GM11168 (cell line): ENCODE measurements at regions not wholly inside any gene's neighbourhood (a gene's known extent, or its start where the extent isn't known, plus 50 kb on each side); places are given as distances from the start of the nearest gene placed in this dataset.
"Not testable (repeated sequence)": the region's sequence is repeated elsewhere in the genome, so short reads cannot be mapped to it uniquely, and the experiment has no call there.

ENCODE experiments used
- in situ Hi-C: fragments of 300-500 bp; cut with MboI; formaldehyde crosslinking; loops from one replicate; pipeline ENCODE4 v1.12.0; 2022; ENCODE audit warnings: low sequenced_read_pairs; ENCODE audit not compliant: unreplicated experiment

DNA sequence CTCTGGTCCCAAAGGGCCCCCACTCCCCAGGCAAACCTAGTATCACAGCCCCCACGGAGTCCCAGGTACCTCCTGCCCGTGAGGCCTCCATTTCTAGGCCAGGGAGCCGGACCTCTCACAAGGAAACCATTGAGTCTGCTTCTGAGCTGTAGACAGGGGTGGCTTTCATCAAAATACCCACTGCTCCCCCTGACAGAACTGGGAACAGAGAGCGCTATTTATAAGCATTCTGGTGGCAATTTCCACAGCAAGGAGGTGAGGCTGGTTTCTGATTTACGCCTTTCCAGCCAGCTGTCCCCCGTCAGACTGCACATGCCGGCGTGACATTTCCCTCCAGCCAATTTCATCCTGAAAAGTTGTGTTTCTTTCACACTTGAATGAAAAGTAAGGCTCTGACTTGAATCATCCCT lies 407.5 kb upstream of the PRKCQ start:
- in situ Hi-C loops = no loop called here

DNA sequence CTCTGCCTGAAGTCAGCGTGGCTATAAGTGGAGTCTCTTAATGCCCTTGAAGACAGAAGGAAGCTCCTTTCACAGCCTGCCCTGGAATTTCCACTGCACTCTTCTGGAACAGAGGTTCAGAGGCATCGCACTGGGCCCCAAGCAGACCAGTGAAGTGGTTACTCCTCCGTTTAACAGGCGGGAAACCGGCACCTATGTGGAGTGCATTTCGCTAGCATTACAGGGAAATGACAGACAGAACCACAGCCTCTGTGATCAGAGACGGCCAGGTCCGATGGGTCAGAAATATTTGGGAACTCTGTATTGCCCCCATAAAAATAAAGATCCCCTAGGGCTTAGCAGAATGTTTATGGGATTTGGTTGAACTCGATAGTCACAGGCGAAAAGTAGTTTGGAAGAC lies 406.9 kb upstream of the PRKCQ start:
- in situ Hi-C loops = no loop called here

DNA sequence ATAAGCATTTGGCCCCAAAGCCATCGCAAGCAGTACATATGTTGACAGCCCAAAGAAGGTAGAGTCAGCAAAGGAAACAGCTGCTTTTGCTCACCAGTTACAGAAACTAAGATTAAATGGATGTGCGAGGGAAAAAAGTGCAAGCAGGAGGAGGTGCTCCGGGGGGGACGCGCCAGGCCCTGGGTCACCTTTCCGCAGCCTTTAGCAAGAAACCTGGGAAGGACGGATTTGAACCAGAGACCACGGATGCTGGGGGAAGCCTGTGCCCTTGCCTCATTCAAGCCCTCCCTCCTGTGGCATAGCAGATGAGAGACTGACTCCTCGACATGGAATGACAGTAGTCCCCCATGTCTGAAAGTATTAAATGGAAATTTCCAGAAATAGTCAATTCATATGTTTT lies 405.6 kb upstream of the PRKCQ start:
- in situ Hi-C loops = no loop called here

DNA sequence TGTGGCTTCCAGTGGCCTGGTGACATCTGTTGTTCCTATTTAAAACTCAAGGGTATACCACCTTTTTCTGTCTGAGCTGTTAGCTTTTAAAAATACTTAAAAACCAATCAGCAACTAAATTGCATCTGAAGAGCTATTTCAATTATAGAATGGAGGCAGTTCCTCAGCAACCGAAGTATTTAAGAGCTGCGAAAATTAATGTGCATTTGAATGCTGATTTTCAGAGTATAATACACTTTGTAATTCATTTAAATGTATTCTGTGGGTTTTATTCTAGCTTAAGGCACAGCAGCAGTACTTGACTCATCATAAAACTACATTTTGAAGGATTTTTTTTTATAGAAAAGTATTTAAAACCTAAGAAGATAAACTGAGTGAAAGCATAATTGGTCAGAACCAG lies 404.9 kb upstream of the PRKCQ start:
- in situ Hi-C loops = no loop called here

DNA sequence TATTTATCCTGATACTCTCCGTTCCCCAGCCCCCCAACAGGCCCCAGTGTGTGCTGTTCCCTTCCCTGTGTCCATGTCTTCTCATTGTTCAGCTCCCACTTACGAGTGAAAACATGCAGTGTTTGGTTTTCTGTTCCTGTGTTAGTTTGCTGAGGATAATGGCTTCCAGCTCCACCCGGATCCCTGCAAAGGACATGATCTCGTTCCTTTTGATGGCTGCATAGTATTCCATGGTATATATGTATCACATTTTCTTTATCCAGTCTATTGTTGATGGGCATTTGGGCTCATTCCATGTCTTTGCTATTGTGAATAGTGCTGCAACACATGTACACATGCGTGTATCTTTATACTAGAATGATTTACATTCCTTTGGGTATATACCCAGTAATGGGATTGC lies 403.9 kb upstream of the PRKCQ start:
- in situ Hi-C loops = not testable (repeated sequence)

DNA sequence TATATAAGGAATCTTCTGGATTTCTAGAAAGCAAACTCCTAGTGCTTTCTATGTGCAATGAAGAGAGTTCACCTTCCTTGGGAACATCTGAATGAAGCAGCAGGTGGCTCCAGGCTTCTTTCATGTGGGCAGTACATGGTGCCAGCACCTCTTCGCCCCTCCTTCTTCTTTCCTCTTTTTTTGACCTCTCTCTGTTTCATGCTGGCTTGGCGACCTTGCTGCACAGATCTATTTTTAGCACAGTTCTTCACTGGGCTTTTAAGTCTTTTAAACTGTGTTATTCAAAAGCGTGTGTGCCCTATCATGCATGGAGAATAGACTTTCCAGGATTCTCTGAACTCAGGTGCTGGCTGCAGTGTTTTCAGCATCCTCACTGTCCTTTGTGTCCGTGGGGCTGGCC lies 400.3 kb upstream of the PRKCQ start:
- in situ Hi-C loops = no loop called here

DNA sequence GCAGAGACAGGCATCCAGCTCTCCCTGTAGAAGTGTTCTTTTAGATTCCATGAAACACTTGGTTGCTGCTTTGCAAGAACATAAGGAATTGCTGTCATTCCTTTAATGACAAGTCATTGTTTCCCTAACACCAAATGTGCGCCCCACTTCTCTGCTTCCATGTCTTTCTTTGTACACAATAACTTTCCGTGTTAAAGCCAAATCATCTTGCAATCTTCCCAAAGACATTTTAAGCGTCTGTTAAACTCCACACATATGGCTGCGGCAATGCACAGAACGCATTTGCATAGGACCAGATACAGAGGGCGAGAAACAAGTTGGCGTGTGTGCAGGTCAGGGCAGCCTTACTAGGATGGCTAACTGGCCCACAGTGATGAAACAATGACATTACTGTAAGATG lies 399.3 kb upstream of the PRKCQ start:
- in situ Hi-C loops = no loop called here

DNA sequence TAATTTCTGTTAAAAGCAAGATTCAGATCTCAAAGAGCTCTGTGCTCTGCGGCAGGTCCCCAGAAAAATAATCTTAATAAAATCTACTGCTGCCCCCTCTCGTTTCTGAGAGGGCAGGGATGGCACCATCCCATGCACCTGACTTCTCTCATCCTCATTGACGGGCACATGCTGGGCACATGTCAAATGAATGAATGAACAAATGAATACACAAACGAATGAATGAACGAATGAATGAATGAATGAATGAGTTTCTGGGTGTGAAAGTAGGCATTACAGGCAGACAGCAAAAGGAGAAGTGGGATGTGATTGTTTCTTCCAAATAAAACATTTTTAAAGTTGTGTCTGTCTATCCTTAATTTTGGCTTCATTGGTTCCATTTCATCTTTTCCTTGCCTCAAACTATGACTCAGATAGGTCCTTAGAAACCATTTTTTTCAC lies 398.1 kb upstream of the PRKCQ start:
- in situ Hi-C loops = no loop called here

DNA sequence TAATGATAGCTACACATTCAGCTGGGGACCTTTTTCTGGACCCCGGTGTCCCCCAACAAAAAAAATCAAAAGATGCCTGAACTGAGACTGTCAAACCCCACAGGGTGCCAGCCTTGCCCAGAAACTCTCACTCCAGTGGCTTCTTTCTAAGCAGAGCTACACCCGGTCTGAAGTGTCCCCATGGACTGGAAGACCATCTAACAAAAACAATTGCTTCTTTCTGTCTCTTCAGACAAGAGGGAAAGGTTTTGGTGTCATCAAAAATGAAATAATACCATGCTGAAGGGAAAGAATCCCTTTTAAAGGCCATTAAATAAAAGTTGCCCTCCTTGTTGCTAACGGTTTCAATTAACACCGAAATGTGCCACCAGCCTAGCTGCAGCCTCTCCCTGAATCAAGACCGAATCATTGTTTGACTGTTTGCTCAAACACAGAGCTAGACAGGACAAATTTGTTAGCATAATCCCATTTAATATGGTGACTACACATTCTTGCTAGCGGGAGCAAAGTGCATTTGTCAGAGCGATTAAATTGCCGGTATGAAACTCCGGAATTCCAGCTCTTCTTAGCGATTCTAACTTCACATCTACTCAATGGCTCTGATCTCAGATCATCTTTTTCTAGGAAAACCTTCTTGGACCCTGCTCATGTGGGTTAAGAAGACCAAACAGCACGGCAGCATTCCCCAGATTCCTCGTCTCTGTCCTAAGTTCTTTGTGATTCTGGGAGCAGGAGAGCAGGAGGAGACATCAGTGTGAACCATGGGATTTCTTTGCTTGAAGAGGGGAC lies 397.5 kb upstream of the PRKCQ start:
- in situ Hi-C loops = no loop called here

DNA sequence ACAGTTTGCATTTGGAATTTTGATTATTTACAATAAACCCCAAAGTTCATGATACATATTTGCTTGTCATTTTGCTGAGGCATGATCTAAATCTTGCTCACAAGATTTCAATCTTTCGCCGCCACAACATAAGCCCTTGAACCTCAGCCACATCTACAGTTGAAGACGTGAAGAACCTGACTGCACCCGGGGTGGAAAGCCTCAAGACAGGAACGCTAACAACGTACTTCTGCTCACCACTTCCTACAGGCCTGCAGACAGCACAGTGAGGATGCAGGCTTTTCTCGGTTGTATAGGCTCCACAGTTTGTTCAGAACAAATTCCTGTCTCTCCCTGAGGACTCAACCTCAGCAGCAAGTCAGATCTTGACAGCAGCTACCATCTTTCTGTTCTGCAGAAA lies 393.8 kb upstream of the PRKCQ start:
- in situ Hi-C loops = no loop called here

DNA sequence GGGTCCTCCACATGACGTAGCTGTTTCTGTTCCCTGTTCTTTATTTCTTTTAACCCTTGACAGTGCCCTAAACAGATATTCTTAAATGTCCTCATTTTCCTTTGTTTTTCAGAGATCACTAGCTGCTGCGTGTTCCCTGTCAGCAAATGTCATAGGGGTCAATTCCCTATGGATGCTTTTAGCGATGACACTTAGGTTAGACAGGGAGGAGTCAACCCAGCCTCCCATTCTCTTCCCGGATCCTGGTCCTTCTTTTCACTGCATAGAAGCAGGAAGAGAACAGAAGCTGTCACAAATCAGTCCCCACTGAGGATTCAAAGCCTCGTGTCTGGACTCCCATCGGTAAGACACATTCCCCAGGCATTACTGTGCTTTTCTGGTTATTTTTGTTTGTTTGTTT lies 392.1 kb upstream of the PRKCQ start:
- in situ Hi-C loops = no loop called here

DNA sequence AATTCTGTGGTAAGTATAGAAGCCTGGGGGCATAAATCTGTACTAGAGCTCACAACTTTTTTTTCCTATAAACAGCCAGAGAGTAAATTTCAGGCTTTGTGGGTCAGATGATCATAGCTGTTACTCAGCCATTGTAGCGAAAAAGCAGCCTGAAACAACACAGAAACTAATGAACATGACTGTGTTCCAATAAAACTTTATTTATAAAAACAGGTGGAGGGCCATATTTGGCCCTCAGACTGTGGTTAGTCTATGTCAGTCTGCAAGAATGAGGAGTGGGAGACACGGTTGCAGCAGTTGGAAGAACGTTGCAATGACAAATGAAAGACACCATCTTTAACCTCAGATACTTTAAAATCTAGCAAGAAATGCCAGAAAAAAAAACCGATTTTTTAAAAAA lies 389.6 kb upstream of the PRKCQ start:
- in situ Hi-C loops = no loop called here

DNA sequence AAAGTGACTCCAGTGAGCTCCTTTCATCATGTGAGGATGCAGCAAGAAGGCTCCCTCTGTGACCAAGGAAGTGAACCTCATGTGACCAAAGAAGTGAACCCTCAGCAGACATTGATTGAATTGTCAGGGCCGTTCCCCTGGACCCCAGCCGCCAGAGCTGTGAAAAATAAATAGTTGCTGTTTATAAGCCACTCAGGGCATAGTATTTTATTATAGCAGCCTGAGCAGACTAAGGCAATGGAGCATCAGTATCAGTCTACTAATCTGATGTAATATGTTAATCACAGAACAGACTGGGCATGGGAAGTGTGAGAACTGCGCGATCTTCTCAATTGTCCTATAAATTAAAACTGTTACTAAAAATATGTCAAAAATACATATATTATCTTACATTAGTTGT lies 384.5 kb upstream of the PRKCQ start:
- in situ Hi-C loops = no loop called here

DNA sequence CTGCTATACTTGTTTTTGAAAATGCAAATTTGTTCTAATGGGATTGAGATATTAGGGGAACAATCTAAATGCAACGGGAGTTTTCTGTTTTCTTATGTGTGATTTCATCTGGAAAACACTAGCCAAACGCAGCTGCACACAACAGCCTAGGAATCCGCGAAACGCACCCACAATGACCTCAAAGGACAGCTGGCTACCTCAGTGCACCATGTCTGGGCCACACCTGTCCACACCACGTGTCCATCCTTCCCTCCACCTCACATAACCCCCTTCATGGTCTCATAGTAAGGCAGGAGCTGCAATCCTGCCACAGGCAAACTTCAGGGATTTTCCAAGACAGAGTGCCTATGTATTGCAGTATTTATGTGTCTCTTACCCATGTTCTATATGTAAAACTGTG lies 382.5 kb upstream of the PRKCQ start:
- in situ Hi-C loops = no loop called here

DNA sequence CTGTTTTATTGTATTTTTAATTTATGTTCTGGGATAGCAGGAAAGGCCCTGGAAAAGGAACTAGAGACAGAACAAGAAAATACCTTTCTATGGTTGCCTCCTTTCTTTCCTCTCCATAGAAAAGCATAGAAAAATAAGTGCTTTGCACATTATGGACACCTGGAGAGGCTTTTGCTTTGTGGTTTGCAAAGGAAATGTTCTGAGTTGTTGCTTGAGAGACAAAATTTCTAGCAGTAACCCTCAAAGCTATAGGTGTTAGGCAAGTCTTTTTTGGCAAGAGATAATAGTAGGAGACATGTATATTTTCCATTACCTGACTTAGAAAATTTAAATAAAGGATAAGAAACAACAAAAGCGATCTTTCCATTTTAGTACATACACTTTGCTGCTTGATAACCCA lies 378.6 kb upstream of the PRKCQ start:
- in situ Hi-C loops = no loop called here

DNA sequence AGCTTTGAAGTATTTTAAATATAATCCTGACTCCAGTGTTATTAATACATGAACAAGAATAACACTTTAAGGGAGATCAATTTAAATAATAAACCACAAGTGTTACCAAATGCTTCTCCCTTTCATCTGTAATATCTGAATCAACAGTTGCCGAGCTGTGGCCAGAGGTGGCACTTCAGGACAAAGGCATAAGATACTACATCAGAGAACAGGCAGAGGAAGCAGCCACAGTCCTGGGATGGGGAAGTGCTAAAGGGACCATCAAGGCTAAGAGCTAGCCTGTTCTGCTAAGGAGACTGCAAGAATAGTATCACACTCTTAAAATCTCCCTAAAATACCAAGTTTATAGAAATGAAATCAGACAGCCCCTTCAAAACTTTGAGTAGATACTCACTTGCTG lies 378.2 kb upstream of the PRKCQ start:
- in situ Hi-C loops = no loop called here

DNA sequence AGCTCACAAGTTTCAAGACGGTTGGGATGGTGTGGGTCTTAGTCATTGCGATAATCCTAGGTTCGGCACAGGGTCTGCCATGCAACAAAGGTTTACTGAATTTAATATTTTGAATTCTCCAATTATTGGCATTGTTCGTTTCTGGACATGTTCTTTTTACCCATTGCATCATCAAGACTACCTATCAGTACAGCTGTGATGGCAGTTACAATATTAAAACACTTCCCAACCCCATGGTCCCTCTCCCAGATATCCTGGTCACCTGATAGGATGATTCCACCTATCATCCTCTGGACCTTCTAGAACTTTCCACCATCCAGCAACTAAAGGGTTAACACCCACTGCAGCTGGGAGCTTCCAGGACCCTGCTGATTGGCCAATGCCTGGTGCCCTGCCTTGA lies 377.8 kb upstream of the PRKCQ start:
- in situ Hi-C loops = no loop called here

DNA sequence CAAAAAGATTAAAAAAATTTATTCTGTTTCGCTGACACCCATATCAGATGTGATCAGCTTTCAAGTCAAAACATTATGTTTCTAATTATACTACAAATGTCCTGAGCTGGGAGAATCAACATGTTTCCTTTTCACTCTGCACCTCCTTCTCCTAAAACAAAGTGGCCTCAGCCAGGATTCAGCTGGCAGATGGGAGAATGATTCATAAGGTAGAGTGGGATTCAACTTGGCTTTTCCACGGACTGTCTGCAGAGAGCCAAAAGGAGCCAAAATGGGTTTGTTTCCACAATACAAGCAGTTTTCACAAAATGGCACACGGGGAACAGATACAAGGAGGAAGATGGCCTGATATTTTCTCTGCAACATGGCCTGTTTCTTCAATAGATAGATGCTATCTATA lies 376.5 kb upstream of the PRKCQ start:
- in situ Hi-C loops = no loop called here

DNA sequence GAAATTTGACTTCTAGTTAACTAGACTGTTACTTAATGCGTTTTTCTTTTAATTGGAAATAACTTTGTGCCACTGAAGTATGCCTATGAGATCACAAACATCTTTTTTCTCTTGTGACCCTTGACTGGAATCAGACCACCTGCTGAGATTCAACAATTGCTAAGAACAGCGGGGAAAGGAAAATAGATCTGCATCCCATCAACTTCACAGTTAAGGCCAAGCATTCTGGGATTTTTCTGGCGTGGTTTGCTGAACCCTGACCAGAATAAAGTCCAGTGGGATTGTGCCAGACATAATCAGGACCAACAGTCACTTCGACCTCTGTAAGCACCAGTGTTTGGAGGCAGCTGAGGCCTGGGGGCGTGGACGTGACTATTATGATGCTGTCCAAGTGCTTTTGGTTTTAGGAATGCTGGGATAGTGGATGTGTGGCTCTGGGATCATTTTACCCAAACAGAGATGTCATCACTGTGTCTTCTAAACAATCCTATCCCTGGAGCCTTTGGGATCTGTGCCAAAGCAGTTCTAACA lies 373.3 kb upstream of the PRKCQ start:
- in situ Hi-C loops = no loop called here

DNA sequence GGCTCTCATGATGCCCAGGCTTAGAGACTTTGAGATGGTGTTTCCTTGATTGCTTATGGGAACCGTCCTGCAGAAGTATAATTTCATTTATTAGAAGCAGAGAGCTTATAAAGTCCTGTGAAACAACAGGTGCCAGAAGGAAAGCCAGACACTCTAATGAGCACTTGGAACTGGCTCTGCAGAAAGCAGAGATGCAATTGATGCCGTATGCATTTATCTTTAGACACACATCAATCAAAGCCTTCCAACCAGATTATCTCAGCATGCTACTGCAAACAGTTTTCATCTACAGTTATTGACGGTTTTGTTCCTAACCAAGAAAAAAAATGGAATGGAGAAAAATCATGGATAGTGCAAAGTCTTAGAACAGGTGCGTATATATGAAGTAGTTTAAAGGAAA lies 371.7 kb upstream of the PRKCQ start:
- in situ Hi-C loops = no loop called here

DNA sequence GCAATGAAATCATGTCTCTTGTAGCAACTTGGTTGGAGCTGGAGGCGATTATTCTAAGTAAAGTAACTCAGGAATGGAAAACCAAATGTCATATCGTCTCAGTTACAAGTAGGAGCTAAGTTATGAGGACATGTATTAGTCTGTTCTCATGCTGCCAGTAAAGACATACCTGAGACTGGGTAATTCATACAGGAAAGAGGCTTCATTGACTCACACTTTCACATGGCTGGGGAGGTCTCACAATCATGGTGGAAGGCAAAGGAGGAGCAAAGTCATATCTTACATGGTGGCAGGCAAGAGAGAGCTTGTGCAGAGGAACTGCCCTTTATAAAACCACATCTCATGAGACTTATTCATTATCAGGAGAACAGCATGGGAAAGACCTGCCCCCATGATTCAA lies 370.1 kb upstream of the PRKCQ start:
- in situ Hi-C loops = no loop called here

DNA sequence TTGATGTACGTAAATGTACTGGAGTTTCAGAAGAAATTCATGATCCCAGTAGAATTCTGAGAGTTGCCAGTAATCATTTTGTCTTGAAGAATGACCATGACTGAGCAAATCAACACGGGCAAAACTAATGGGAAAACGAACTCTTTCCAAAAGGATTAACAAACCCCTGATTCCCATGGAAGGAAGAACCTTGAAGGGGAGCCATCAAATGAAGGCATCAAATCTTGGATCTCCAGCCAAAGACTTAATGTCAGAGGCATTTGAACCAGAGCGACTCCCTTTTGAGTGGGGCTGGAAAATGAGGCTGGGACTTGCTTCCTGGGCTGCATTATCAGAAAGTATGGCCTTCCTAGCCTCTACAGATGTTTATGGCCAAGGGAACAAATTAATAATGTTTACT lies 364.4 kb upstream of the PRKCQ start:
- in situ Hi-C loops = no loop called here
